Thyroid gland (tissue), 4 donors: ENCODE measurements at regions not wholly inside any gene's neighbourhood (a gene's known extent, or its start where the extent isn't known, plus 50 kb on each side); places are given as distances from the start of the nearest gene placed in this dataset.

Experiments
- CTCF ChIP-seq, 6 experiments: fragments of 200-600 bp in 3 of 6; fragments of 450-650 bp in 3 of 6; sonication (generic) in 3 of 6; IDR thresholded peaks; one replicate each; pipeline ENCODE4 v1.5.1; 2016 to 2019; ENCODE audit warnings: antibody characterized with exemption in 6 of 6, mild to moderate bottlenecking in 2 of 6, inconsistent platforms in 1 of 6, moderate library complexity in 1 of 6
- POLR2A ChIP-seq, 2 donors: fragments of 450-650 bp; IDR thresholded peaks; one replicate each; pipeline ENCODE4 v1.6.1; 2017; ENCODE audit warnings: antibody characterized with exemption in 2 of 2, mild to moderate bottlenecking in 2 of 2, moderate library complexity in 1 of 2

DNA sequence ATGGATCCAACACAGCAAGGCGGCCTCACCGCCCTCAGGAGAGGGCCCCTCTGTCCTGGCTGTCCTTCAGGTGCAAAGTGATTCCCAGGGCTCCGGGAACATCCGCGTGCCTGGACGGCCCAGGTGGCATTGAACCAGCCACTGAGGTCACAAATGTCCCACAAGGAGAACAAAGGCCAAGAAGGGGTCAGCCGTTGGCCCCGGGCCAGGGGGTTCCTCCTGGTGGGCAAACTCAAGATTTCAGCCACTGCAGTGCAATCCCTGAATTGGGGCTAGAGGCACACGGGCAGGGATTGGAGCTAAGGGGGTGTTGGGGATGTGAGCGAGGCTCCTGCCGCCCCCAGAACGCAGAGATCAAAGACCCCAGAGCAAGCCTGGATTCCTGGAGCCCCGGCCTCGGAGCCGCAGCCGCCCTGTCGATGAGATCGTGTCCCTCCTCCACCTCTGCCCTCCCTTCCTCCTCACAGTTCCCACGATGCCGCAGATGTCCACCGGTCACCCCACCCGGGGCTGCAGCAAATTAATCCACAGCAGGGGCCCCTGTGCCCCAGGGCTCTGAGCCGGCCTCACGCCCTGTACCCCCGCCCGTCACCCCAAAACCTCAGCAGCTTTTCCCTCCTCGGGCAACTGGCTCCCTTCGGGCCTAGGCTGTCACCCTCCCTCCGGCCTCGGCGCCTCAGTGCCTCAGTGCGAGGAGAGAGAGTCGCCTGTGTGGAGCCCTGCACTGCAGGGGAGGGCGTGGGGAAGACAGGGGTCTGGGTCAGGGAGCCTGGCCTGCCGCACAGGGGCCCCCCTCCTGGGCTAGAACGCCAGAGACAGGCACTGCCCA is 56.7 kb upstream of the GALNT9 start:
- no peak for TF ChIP-seq CTCF (IDR thresholded peaks at IDR 0.05)
- no peak for TF ChIP-seq POLR2A (IDR thresholded peaks at IDR 0.05)
